ENCODE measurements at regions not wholly inside any gene's neighbourhood (a gene's known extent, or its start where the extent isn't known, plus 50 kb on each side); places are given as distances from the start of the nearest gene placed in this dataset.
"Not testable (repeated sequence)": the region's sequence is repeated elsewhere in the genome, so short reads cannot be mapped to it uniquely, and the experiment has no call there.

DNA sequence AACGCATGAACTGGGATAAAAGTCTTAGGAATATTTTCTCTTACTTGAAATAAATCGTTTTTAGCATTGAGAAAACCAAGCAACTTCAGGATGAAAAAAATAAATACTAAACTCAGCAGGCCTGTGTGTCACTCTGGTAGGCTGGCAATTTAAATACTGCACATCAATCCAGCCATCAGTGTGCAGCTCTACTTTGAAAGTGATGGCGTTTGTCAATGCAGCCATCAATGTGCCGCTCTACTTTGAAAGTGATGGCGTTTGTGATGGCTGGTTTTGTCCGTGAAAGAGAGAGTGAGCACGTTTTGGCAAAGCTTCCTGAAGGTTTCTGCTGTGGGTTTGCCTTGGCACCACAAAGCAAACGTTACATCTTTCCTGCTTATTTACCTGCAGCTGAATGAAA is 543.5 kb upstream of the SALL3 start:
- H3K4me2 ChIP-seq (ENCODE audit: control insufficient read depth, extremely low read depth, insufficient read depth, low read depth, low read length), result no peak overlapping the region
- H3K36me3 ChIP-seq (ENCODE audit: control insufficient read depth in 2 of 2, extremely low read depth in 1 of 2, insufficient read depth in 2 of 2, low read length in 2 of 2), result no peaks in the 10 kb centered on the region
- FAIRE-seq (no peak), DNase-seq (ENCODE audit: low read depth, low spot score) (no peak)
- H3K9me3 ChIP-seq (ENCODE audit: control insufficient read depth, low read depth, low read length), result peaks cover 9% of the 10 kb centered on the region
- no peaks in the 10 kb centered on the region for H3K27me3 ChIP-seq (ENCODE audit: control insufficient read depth, extremely low read depth, insufficient read depth, low read length)
- no peak overlapping the region for H3K27ac ChIP-seq (ENCODE audit: control insufficient read depth, insufficient read depth, low read length)
- H3K9ac ChIP-seq (ENCODE audit: control insufficient read depth, extremely low read depth, insufficient read depth, low read length), result no peak overlapping the region
- H3K9me1 ChIP-seq (ENCODE audit: control insufficient read depth, extremely low read depth, insufficient read depth, low read length), result no peaks in the 10 kb centered on the region
- no peak overlapping the region for H3K4me3 ChIP-seq (ENCODE audit: control insufficient read depth in 2 of 3, extremely low read depth in 1 of 3, insufficient read depth in 2 of 3, low read depth in 1 of 3, low read length in 3 of 3)
- H3K79me2 ChIP-seq (ENCODE audit: control insufficient read depth, insufficient read depth, low read length), result no peaks in the 10 kb centered on the region
- no peaks in the 10 kb centered on the region for H3K4me1 ChIP-seq (ENCODE audit: control insufficient read depth, extremely low read depth, insufficient read depth, low read length)
- TF ChIP-seq EZH2 (IDR thresholded peaks at IDR 0.05; ENCODE audit: low read length), result no peak
- TF ChIP-seq, protein P1, sequence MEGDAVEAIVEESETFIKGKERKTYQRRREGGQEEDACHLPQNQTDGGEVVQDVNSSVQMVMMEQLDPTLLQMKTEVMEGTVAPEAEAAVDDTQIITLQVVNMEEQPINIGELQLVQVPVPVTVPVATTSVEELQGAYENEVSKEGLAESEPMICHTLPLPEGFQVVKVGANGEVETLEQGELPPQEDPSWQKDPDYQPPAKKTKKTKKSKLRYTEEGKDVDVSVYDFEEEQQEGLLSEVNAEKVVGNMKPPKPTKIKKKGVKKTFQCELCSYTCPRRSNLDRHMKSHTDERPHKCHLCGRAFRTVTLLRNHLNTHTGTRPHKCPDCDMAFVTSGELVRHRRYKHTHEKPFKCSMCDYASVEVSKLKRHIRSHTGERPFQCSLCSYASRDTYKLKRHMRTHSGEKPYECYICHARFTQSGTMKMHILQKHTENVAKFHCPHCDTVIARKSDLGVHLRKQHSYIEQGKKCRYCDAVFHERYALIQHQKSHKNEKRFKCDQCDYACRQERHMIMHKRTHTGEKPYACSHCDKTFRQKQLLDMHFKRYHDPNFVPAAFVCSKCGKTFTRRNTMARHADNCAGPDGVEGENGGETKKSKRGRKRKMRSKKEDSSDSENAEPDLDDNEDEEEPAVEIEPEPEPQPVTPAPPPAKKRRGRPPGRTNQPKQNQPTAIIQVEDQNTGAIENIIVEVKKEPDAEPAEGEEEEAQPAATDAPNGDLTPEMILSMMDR (optimal IDR thresholded peaks at IDR 0.05 in 1 of 3, IDR thresholded peaks at IDR 0.05 in 1 of 3, conservative IDR thresholded peaks at IDR 0.05 in 1 of 3; ENCODE audit: extremely low read depth in 1 of 3, insufficient read depth in 2 of 3, low read length in 3 of 3), result no peak
- H4K20me1 ChIP-seq (ENCODE audit: control insufficient read depth, extremely low read depth, insufficient read depth, low read length), result no peaks in the 10 kb centered on the region
- dilution Hi-C loops (cut with MboI; ENCODE audit: extremely low pct_ligation_motif_present, low sequenced_read_pairs), result no loop called here
- H2AFZ ChIP-seq (ENCODE audit: control insufficient read depth, low read length), result no peak overlapping the region

DNA sequence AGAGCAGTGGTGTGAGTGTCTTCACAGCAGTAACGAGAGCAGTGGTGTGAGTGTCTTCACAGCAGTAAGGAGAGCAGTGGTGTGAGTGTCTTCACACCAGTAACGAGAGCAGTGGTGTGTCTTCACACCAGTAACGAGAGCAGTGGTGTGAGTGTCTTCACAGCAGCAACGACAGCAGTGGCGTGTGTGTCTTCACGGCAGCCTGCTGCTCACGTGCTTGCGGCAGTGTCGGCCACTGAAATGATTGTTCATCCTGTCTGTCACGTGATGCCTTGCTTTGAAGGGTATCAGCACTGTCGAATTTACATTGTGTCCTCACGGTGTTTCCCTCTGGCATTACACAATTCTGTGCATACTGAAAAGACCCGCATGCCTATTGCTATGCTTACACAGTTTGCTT is 541.4 kb upstream of the SALL3 start:
- H3K9ac ChIP-seq (ENCODE audit: control insufficient read depth, extremely low read depth, insufficient read depth, low read length); H3K9me3 ChIP-seq (ENCODE audit: control insufficient read depth, low read depth, low read length); H3K36me3 ChIP-seq (ENCODE audit: control insufficient read depth in 2 of 2, extremely low read depth in 1 of 2, insufficient read depth in 2 of 2, low read length in 2 of 2); dilution Hi-C loops (cut with MboI; ENCODE audit: extremely low pct_ligation_motif_present, low sequenced_read_pairs); H3K27me3 ChIP-seq (ENCODE audit: control insufficient read depth, extremely low read depth, insufficient read depth, low read length); H3K4me3 ChIP-seq (ENCODE audit: control insufficient read depth in 2 of 3, extremely low read depth in 1 of 3, insufficient read depth in 2 of 3, low read depth in 1 of 3, low read length in 3 of 3); DNase-seq (ENCODE audit: low read depth, low spot score); FAIRE-seq; H3K4me2 ChIP-seq (ENCODE audit: control insufficient read depth, extremely low read depth, insufficient read depth, low read depth, low read length); H4K20me1 ChIP-seq (ENCODE audit: control insufficient read depth, extremely low read depth, insufficient read depth, low read length); H2AFZ ChIP-seq (ENCODE audit: control insufficient read depth, low read length); H3K27ac ChIP-seq (ENCODE audit: control insufficient read depth, insufficient read depth, low read length); H3K4me1 ChIP-seq (ENCODE audit: control insufficient read depth, extremely low read depth, insufficient read depth, low read length); H3K79me2 ChIP-seq (ENCODE audit: control insufficient read depth, insufficient read depth, low read length); H3K9me1 ChIP-seq (ENCODE audit: control insufficient read depth, extremely low read depth, insufficient read depth, low read length): not testable (repeated sequence)

DNA sequence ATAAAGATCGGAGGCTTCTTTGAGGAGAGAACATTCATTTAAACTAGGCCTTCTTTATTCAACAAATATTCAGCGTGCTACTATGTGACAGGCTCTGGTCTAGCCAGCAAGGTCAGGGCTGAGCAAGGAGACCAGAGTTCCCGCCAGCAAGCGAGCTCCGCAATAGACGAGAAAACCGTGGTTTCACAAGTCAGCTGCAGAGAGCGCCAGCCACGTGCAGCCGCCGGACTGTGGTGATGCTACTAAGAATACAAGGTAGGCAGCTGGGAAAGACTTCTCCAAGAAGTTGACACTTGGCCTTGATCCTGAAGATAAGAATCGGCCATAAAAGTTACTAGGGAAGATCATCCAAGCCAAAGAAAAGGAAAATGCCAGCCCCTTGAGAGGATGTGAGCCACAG is 533.7 kb upstream of the SALL3 start:
- Histone ChIP-seq H4K20me1 (ENCODE audit: control insufficient read depth, extremely low read depth, insufficient read depth, low read length) (no peaks in the 10 kb centered on the region), H3K9me1 (ENCODE audit: control insufficient read depth, extremely low read depth, insufficient read depth, low read length) (no peaks in the 10 kb centered on the region), H3K27ac (ENCODE audit: control insufficient read depth, insufficient read depth, low read length) (no peak overlapping the region), H3K9me3 (ENCODE audit: control insufficient read depth, low read depth, low read length) (peaks cover 16% of the 10 kb centered on the region), H3K79me2 (ENCODE audit: control insufficient read depth, insufficient read depth, low read length) (no peaks in the 10 kb centered on the region), H3K4me2 (ENCODE audit: control insufficient read depth, extremely low read depth, insufficient read depth, low read depth, low read length) (no peak overlapping the region), H3K9ac (ENCODE audit: control insufficient read depth, extremely low read depth, insufficient read depth, low read length) (no peak overlapping the region), H3K4me3 (ENCODE audit: control insufficient read depth in 2 of 3, extremely low read depth in 1 of 3, insufficient read depth in 2 of 3, low read depth in 1 of 3, low read length in 3 of 3) (no peak overlapping the region), H3K36me3 (ENCODE audit: control insufficient read depth in 2 of 2, extremely low read depth in 1 of 2, insufficient read depth in 2 of 2, low read length in 2 of 2) (no peaks in the 10 kb centered on the region), H3K27me3 (ENCODE audit: control insufficient read depth, extremely low read depth, insufficient read depth, low read length) (no peaks in the 10 kb centered on the region), H2AFZ (ENCODE audit: control insufficient read depth, low read length) (no peak overlapping the region), H3K4me1 (ENCODE audit: control insufficient read depth, extremely low read depth, insufficient read depth, low read length) (no peaks in the 10 kb centered on the region)
- dilution Hi-C loops (cut with MboI; ENCODE audit: extremely low pct_ligation_motif_present, low sequenced_read_pairs), result no loop called here
- no peak for FAIRE-seq
- no peak for DNase-seq (ENCODE audit: low read depth, low spot score)
- no peak for TF ChIP-seq EZH2 (IDR thresholded peaks at IDR 0.05; ENCODE audit: low read length)
- TF ChIP-seq, protein P1 (optimal IDR thresholded peaks at IDR 0.05 in 1 of 3, IDR thresholded peaks at IDR 0.05 in 1 of 3, conservative IDR thresholded peaks at IDR 0.05 in 1 of 3; ENCODE audit: extremely low read depth in 1 of 3, insufficient read depth in 2 of 3, low read length in 3 of 3), result no peak

Data from keratinocyte (primary cell).